HG03045 (cell line): ENCODE measurements at regions not wholly inside any gene's neighbourhood (a gene's known extent, or its start where the extent isn't known, plus 50 kb on each side); places are given as distances from the start of the nearest gene placed in this dataset.

Experiments used
- ATAC-seq: cut with Tn5 transposase; IDR thresholded peaks from one replicate; pipeline ENCODE4 v1.9.1; 2021; ENCODE audit warnings: mild to moderate bottlenecking, moderate library complexity; ENCODE audit not compliant: unreplicated experiment

- ATAC-seq = no peak
These were observed 621.6 kb downstream of the CCER1 start for GRCh38 chr12:90333424-90333823.

- no peak for ATAC-seq
These were observed 623.2 kb downstream of the CCER1 start for GRCh38 chr12:90331821-90332220.

GRCh38 chr12:90331262-90331661 is 622.6 kb upstream of the ATP2B1 start:
- no peak for ATAC-seq

GRCh38 chr12:90327793-90328743 is 619.4 kb upstream of the ATP2B1 start:
- ATAC-seq = no peak

GRCh38 chr12:90323217-90323616 is 614.6 kb upstream of the ATP2B1 start:
- no peak for ATAC-seq

- ATAC-seq = no peak
These were observed 613.4 kb upstream of the ATP2B1 start for GRCh38 chr12:90322006-90322405.

- ATAC-seq = no peak
These were observed 612.7 kb upstream of the ATP2B1 start for GRCh38 chr12:90321369-90321768.

- ATAC-seq = no peak
These were observed 602.9 kb upstream of the ATP2B1 start for GRCh38 chr12:90311561-90311960.

- no peak for ATAC-seq
These were observed 596.7 kb upstream of the ATP2B1 start for GRCh38 chr12:90305379-90305778.

- no peak for ATAC-seq
These were observed 595.6 kb upstream of the ATP2B1 start for GRCh38 chr12:90304231-90304630.

- no peak for ATAC-seq
These were observed 595.1 kb upstream of the ATP2B1 start for GRCh38 chr12:90303771-90304170.

- no peak for ATAC-seq
These were observed 593.0 kb upstream of the ATP2B1 start for GRCh38 chr12:90301561-90302133.

GRCh38 chr12:90301095-90301494 is 592.5 kb upstream of the ATP2B1 start:
- no peak for ATAC-seq

- no peak for ATAC-seq
These were observed 591.0 kb upstream of the ATP2B1 start for GRCh38 chr12:90299666-90300065.

- peak; percentile 96 for ATAC-seq
These were observed 590.5 kb upstream of the ATP2B1 start for GRCh38 chr12:90299121-90299520.

- no peak for ATAC-seq
These were observed 589.8 kb upstream of the ATP2B1 start for GRCh38 chr12:90298289-90298948.

- ATAC-seq = no peak
These were observed 587.2 kb upstream of the ATP2B1 start for GRCh38 chr12:90295858-90296257.

- ATAC-seq = no peak
These were observed 583.5 kb upstream of the ATP2B1 start for GRCh38 chr12:90292183-90292582.

- ATAC-seq = no peak
These were observed 582.6 kb upstream of the ATP2B1 start for GRCh38 chr12:90290980-90291975.

GRCh38 chr12:90287585-90287984 is 578.9 kb upstream of the ATP2B1 start:
- ATAC-seq = no peak
